K562 (cell line): ENCODE measurements at regions not wholly inside any gene's neighbourhood (a gene's known extent, or its start where the extent isn't known, plus 50 kb on each side); places are given as distances from the start of the nearest gene placed in this dataset.

ENCODE experiments used
- ATAC-seq: fragments of 200-7000 bp; cut with Tn5 transposase; 3 replicates; pipeline ENCODE4 v1.9.1; 2020; ENCODE audit warnings: moderate library complexity
- BruUV-seq: library from RNA; stranded (reverse); fragments of 400-500 nt; replicated peaks from 2 replicates; lab custom pipeline; 2021; lab: Mats Ljungman, UMichigan
- CTCF ChIA-PET: fragments of 300-600 bp; formaldehyde crosslinking; extraction: SDS; loops from one replicate; lab custom pipeline; 2021; ENCODE audit warnings: low intra/inter-chr PET ratio; lab: Yijun Ruan, JAX
- POLR2A ChIA-PET: fragments of 300-600, 350-650 bp; sonication (Branson Sonifier 250); formaldehyde crosslinking; extraction: SDS; loops from one replicate; lab custom pipeline; 2021; ENCODE audit warnings: antibody characterized with exemption, inconsistent platforms; lab: Yijun Ruan, JAX
- DNase-seq, 4 experiments: peaks; one replicate each; pipeline versions ENCODE4 v3.0.0 to v3.0.0-alpha.2; 2011 to 2018; ENCODE audit warnings: low spot score in 3 of 4, mixed read lengths in 3 of 4; ENCODE audit errors: extremely low read depth in 1 of 4
- FAIRE-seq: peaks from 2 replicates; lab custom pipeline; 2011; peaks lifted over from hg19 to GRCh38; lab: Jason Lieb, UNC
- H2AFZ ChIP-seq: 2 replicates; pipeline ENCODE4 v1.6.0; 2011; ENCODE audit warnings: low read depth, low read length, control low read depth, inconsistent platforms
- H3K27ac ChIP-seq: fragments of 200-600 bp; 3 replicates; pipeline ENCODE4 v1.8.0; 2011; ENCODE audit warnings: low read depth, mild to moderate bottlenecking, control low read depth, inconsistent platforms, low read length, moderate library complexity, mixed read lengths; ENCODE audit errors: extremely low read depth
- H3K27me3 ChIP-seq, 2 experiments: fragments of 300-600 bp in 1 of 2; 2 replicates in 1 of 2; 3 replicates in 1 of 2; pipeline versions ENCODE4 v1.6.0 to v1.8.0; 2011; ENCODE audit warnings: inconsistent platforms in 2 of 2, low read length in 2 of 2, mild to moderate bottlenecking in 1 of 2, mixed read lengths in 1 of 2, moderate library complexity in 1 of 2; ENCODE audit not compliant: control insufficient read depth in 2 of 2, insufficient read depth in 2 of 2
- H3K36me3 ChIP-seq: fragments of 300-600 bp; 3 replicates; pipeline ENCODE4 v1.8.0; 2011; ENCODE audit warnings: mild to moderate bottlenecking, low read length, inconsistent platforms; ENCODE audit not compliant: control insufficient read depth, insufficient read depth
- H3K4me1 ChIP-seq, 2 experiments: fragments of 200-600 bp in 1 of 2; replicated peaks in 1 of 2; 2 replicates in 1 of 2; 3 replicates in 1 of 2; pipeline versions ENCODE4 v1.5.1 to v1.8.0; 2011; ENCODE audit warnings: inconsistent platforms in 2 of 2, low read length in 2 of 2, mild to moderate bottlenecking in 1 of 2, mixed read lengths in 1 of 2, moderate library complexity in 1 of 2; ENCODE audit not compliant: control insufficient read depth in 2 of 2, insufficient read depth in 2 of 2
- H3K4me2 ChIP-seq: 2 replicates; pipeline ENCODE4 v1.6.1; 2011; ENCODE audit warnings: low read length, control low read depth, inconsistent platforms, mixed read lengths; ENCODE audit not compliant: insufficient read depth
- H3K4me3 ChIP-seq: fragments of 200-600 bp; sonication (generic), shearing (Covaris generic); 2 replicates; pipeline ENCODE4 v1.5.1; 2016; ENCODE audit warnings: control low read depth, inconsistent platforms
- H3K79me2 ChIP-seq: fragments of 200-600 bp; 3 replicates; pipeline ENCODE4 v1.8.0; 2011; ENCODE audit warnings: low read length, inconsistent platforms; ENCODE audit not compliant: control insufficient read depth, insufficient read depth
- H3K9ac ChIP-seq, 2 experiments: 2 replicates each; pipeline versions ENCODE4 v1.6.0 to v1.6.1; 2011; ENCODE audit warnings: low read depth in 2 of 2, low read length in 2 of 2, control low read depth in 1 of 2, inconsistent platforms in 1 of 2, mild to moderate bottlenecking in 1 of 2, mixed read lengths in 1 of 2; ENCODE audit not compliant: insufficient read depth in 1 of 2
- H3K9me1 ChIP-seq: one replicate; pipeline ENCODE4 v1.6.0; 2011; ENCODE audit warnings: inconsistent platforms, mild to moderate bottlenecking, low read length, moderate library complexity; ENCODE audit not compliant: control insufficient read depth, insufficient read depth
- H3K9me3 ChIP-seq: replicated peaks from 2 replicates; pipeline ENCODE4 v1.5.1; 2011; ENCODE audit warnings: low read depth, low read length, inconsistent platforms; ENCODE audit not compliant: control insufficient read depth, insufficient read depth
- H4K20me1 ChIP-seq: replicated peaks from 2 replicates; pipeline ENCODE4 v1.6.1; 2011; ENCODE audit warnings: low read length, inconsistent platforms, mixed read lengths; ENCODE audit not compliant: control insufficient read depth, insufficient read depth
- CSDE1 ChIP-seq, 2 experiments: fragments of 450-650 bp; IDR thresholded peaks; 2 replicates each; pipeline ENCODE4 v1.6.1; 2016; ENCODE audit warnings: mild to moderate bottlenecking in 1 of 2
- E2F4 ChIP-seq: sonication (generic); formaldehyde crosslinking; IDR thresholded peaks from 2 replicates; pipeline ENCODE4 v1.8.0; 2022; ENCODE audit warnings: mild to moderate bottlenecking, low read depth, missing genetic modification reagents
- ESRRB ChIP-seq: fragments of 250-450 bp; sonication (Bioruptor Pico); IDR thresholded peaks from 2 replicates; pipeline ENCODE4 v1.5.0; 2020; ENCODE audit warnings: mild to moderate bottlenecking, moderate library complexity, borderline replicate concordance
- GTF2F1 ChIP-seq: IDR thresholded peaks from 2 replicates; pipeline ENCODE4 v1.6.1; 2011; ENCODE audit warnings: low read depth, low read length, improper control_type of control experiment
- PHB2 ChIP-seq: fragments of 450-650 bp; IDR thresholded peaks from 2 replicates; pipeline ENCODE4 v1.6.1; 2017; ENCODE audit warnings: low read depth
- SPI1 ChIP-seq: IDR thresholded peaks from 2 replicates; pipeline ENCODE4 v1.6.1; 2011; ENCODE audit warnings: low read depth, low read length, control low read depth, borderline replicate concordance
- THRA ChIP-seq: fragments of 450-650 bp; IDR thresholded peaks from 2 replicates; pipeline ENCODE4 v1.6.1; 2017; ENCODE audit warnings: mild to moderate bottlenecking, moderate library complexity
- ZFP30 ChIP-seq: fragments of 250-450 bp; sonication (Bioruptor Pico); IDR thresholded peaks from 2 replicates; pipeline ENCODE4 v1.8.0; 2022; ENCODE audit warnings: moderate library complexity, mild to moderate bottlenecking, inconsistent platforms, borderline replicate concordance
- ZNF589 ChIP-seq: fragments of 200-800 bp; sonication (Bioruptor generic); IDR thresholded peaks from 2 replicates; pipeline ENCODE4 v1.6.1; 2016; ENCODE audit warnings: low read depth, missing genetic modification characterization, missing compliant biosample characterization
- ZNF668 ChIP-seq: fragments of 250-450 bp; sonication (Bioruptor Pico); IDR thresholded peaks from 2 replicates; pipeline ENCODE4 v1.8.0; 2022; ENCODE audit warnings: mild to moderate bottlenecking, inconsistent platforms
- WGBS: fragments of 100-300 bp; shearing (Covaris generic); methylation state at CpG from one replicate; pipeline ENCODE4 v1.1.6; 2016; ENCODE audit warnings: low coverage, mixed read lengths; ENCODE audit not compliant: insufficient coverage; ENCODE audit errors: missing lambda C conversion rate; 5-methylcytosine and 5-hydroxymethylcytosine counted together
- in situ Hi-C: fragments of 300-500 bp; cut with MboI; formaldehyde crosslinking; loops from 4 replicates; pipeline ENCODE4 v1.15.0; 2018; ENCODE audit warnings: inconsistent platforms, mixed read lengths
- intact Hi-C: fragments of 100-400 bp; cut with micrococcal nuclease; formaldehyde crosslinking; loops from 2 replicates; pipeline ENCODE4 v1.14.2; 2022

- H3K4me3 ChIP-seq, result no peak overlapping the region
- H3K36me3 ChIP-seq, result no peaks in the 10 kb centered on the region
- H2AFZ ChIP-seq, result no peak overlapping the region
- H4K20me1 ChIP-seq, result no peaks in the 10 kb centered on the region
- H3K27ac ChIP-seq, result no peak overlapping the region
- ChIA-PET POLR2A (no interaction called here), CTCF (interaction anchor here (0.5 kb wide), 1 partner anchor 19 kb away, joined by 7 read pairs; no protein-coding TSS in a partner anchor)
- no TSS peak for BruUV-seq
- no peaks in the 10 kb centered on the region for H3K27me3 ChIP-seq
- DNase-seq (no peak), FAIRE-seq (no peak), ATAC-seq (no peak)
- intact Hi-C loops, result no loop called here
- H3K4me1 ChIP-seq, result no peaks in the 10 kb centered on the region
- no peak for TF ChIP-seq GTF2F1
- TF ChIP-seq ZNF589 (CRISPR knock-in tag), result no peak
- no peak for TF ChIP-seq ZNF668 (CRISPR knock-in tag)
- no peak for TF ChIP-seq PHB2
- TF ChIP-seq CSDE1 (IDR thresholded peaks at IDR 0.05), result no peak
- no peak for TF ChIP-seq SPI1
- no peak for TF ChIP-seq E2F4 (CRISPR knock-in tag)
- no peak for TF ChIP-seq ESRRB
- TF ChIP-seq THRA, result no peak
- no peak for TF ChIP-seq ZFP30
- WGBS, result 0% methylated on average over 3 of the region's 3 CpGs
- H3K9me1 ChIP-seq, result no peaks in the 10 kb centered on the region
- H3K4me2 ChIP-seq, result no peak overlapping the region
- no peaks in the 10 kb centered on the region for H3K9me3 ChIP-seq
- H3K9ac ChIP-seq, result no peak overlapping the region
- H3K79me2 ChIP-seq, result no peaks in the 10 kb centered on the region
- in situ Hi-C loops, result no loop called here
These were observed 92.5 kb upstream of the RBBP8 start for GRCh38 chr18:22840606-22841144.
